OCI-LY1 (cell line): ENCODE measurements at regions not wholly inside any gene's neighbourhood (a gene's known extent, or its start where the extent isn't known, plus 50 kb on each side); places are given as distances from the start of the nearest gene placed in this dataset.

Experiments used
- H2AFZ ChIP-seq: fragments of 200-600 bp; sonication (generic), shearing (Covaris generic); 2 replicates; pipeline ENCODE4 v1.6.0; 2014; ENCODE audit warnings: antibody characterized with exemption, mild to moderate bottlenecking, low read length
- H3F3A ChIP-seq: fragments of 200-600 bp; sonication (generic), shearing (Covaris generic); 2 replicates; pipeline ENCODE4 v1.6.0; 2014; ENCODE audit warnings: mild to moderate bottlenecking, antibody characterized with exemption, low read length, moderate library complexity; ENCODE audit not compliant: insufficient read depth
- H3K27ac ChIP-seq: fragments of 200-600 bp; sonication (generic); 2 replicates; pipeline ENCODE4 v1.5.1; 2014; ENCODE audit warnings: low read length, mixed run types, mild to moderate bottlenecking, low read depth; ENCODE audit not compliant: poor library complexity, severe bottlenecking
- H3K27me3 ChIP-seq: fragments of 200-600 bp; sonication (generic); 2 replicates; pipeline ENCODE4 v1.6.0; 2014; ENCODE audit warnings: antibody characterized with exemption, mild to moderate bottlenecking, low read length, moderate library complexity; ENCODE audit not compliant: insufficient read depth
- H3K36me3 ChIP-seq: fragments of 200-600 bp; sonication (generic); 2 replicates; pipeline ENCODE4 v1.6.1; 2014; ENCODE audit warnings: mild to moderate bottlenecking, antibody characterized with exemption, low read length, moderate library complexity, mixed read lengths; ENCODE audit not compliant: insufficient read depth
- H3K4me1 ChIP-seq: fragments of 200-600 bp; sonication (generic); 2 replicates; pipeline ENCODE4 v1.5.1; 2014; ENCODE audit warnings: mild to moderate bottlenecking, low read length, moderate library complexity; ENCODE audit not compliant: insufficient read depth, severe bottlenecking
- H3K4me2 ChIP-seq: fragments of 200-600 bp; sonication (generic), shearing (Covaris generic); 2 replicates; pipeline ENCODE4 v1.6.1; 2014; ENCODE audit warnings: low read length
- H3K4me3 ChIP-seq: fragments of 200-600 bp; sonication (generic); 2 replicates; pipeline ENCODE4 v1.5.1; 2014; ENCODE audit warnings: low read length, low read depth, mild to moderate bottlenecking, mixed read lengths; ENCODE audit not compliant: poor library complexity, severe bottlenecking
- H3K79me2 ChIP-seq: fragments of 200-600 bp; shearing (Covaris generic); 2 replicates; pipeline ENCODE4 v1.6.1; 2016; ENCODE audit warnings: mixed run types, low read length, mixed read lengths; ENCODE audit not compliant: insufficient read depth
- H3K9ac ChIP-seq: fragments of 200-600 bp; sonication (generic), shearing (Covaris generic); 2 replicates; pipeline ENCODE4 v1.6.1; 2014; ENCODE audit warnings: mild to moderate bottlenecking, low read length, mixed read lengths
- H3K9me2 ChIP-seq: fragments of 200-600 bp; sonication (generic), shearing (Covaris generic); 2 replicates; pipeline ENCODE4 v1.6.1; 2014; ENCODE audit warnings: low read depth, mild to moderate bottlenecking, low read length, mixed read lengths
- H3K9me3 ChIP-seq: fragments of 200-600 bp; shearing (Covaris generic); 2 replicates; pipeline ENCODE4 v1.6.1; 2014; ENCODE audit warnings: low read length, mixed read lengths
- H4K20me1 ChIP-seq: fragments of 200-600 bp; sonication (generic), shearing (Covaris generic); 2 replicates; pipeline ENCODE4 v1.6.0; 2016; ENCODE audit warnings: mild to moderate bottlenecking, low read length; ENCODE audit not compliant: insufficient read depth
- EZH2 ChIP-seq: fragments of 200-600 bp; sonication (generic), shearing (Covaris generic); IDR thresholded peaks from 2 replicates; pipeline ENCODE4 v1.8.0; 2017; ENCODE audit warnings: borderline replicate concordance, mixed run types, mild to moderate bottlenecking, antibody characterized with exemption, low read length, moderate library complexity, mixed read lengths
- TF ChIP-seq, protein P1 (sequence below): fragments of 200-600 bp; sonication (generic), shearing (Covaris generic); IDR thresholded peaks from 2 replicates; pipeline ENCODE4 v1.5.1; 2017; ENCODE audit warnings: mild to moderate bottlenecking, antibody characterized with exemption, low read length, moderate library complexity, mixed read lengths

GRCh38 chr18:22099925-22100324, 69.5 kb upstream of the GATA6 start:
- H3K9ac ChIP-seq: no peak overlapping the region
- H3K4me1 ChIP-seq: no peaks in the 10 kb centered on the region
- H4K20me1 ChIP-seq: no peaks in the 10 kb centered on the region
- no peaks in the 10 kb centered on the region for H3K9me3 ChIP-seq
- H3K4me3 ChIP-seq: no peak overlapping the region
- H3K9me2 ChIP-seq: no peaks in the 10 kb centered on the region
- H2AFZ ChIP-seq: no peak overlapping the region
- TF ChIP-seq, protein P1, sequence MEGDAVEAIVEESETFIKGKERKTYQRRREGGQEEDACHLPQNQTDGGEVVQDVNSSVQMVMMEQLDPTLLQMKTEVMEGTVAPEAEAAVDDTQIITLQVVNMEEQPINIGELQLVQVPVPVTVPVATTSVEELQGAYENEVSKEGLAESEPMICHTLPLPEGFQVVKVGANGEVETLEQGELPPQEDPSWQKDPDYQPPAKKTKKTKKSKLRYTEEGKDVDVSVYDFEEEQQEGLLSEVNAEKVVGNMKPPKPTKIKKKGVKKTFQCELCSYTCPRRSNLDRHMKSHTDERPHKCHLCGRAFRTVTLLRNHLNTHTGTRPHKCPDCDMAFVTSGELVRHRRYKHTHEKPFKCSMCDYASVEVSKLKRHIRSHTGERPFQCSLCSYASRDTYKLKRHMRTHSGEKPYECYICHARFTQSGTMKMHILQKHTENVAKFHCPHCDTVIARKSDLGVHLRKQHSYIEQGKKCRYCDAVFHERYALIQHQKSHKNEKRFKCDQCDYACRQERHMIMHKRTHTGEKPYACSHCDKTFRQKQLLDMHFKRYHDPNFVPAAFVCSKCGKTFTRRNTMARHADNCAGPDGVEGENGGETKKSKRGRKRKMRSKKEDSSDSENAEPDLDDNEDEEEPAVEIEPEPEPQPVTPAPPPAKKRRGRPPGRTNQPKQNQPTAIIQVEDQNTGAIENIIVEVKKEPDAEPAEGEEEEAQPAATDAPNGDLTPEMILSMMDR: no peak
- TF ChIP-seq EZH2: no peak
- H3K27me3 ChIP-seq: no peaks in the 10 kb centered on the region
- H3K79me2 ChIP-seq: no peaks in the 10 kb centered on the region
- H3F3A ChIP-seq: no peaks in the 10 kb centered on the region
- H3K27ac ChIP-seq: no peak overlapping the region
- no peaks in the 10 kb centered on the region for H3K36me3 ChIP-seq
- no peak overlapping the region for H3K4me2 ChIP-seq

DNA sequence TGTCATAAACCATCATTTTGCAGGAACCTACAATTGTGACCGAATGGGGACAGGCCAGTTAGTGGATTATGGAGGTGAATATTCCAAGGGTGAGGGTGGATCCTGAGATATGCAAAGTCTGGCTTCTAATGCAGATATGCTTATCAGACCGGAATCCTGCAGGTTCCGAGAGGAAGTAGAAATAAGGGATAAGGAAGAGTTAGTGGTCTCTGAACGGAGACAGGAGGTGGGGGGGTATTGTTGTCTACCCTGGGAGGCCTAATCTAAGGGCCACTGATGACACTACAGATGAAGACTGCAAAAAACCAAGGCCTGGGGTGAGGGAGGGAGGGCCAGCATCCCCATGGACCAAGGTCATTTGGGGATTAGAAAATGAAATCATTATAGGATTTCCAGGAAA, 67.7 kb upstream of the GATA6 start:
- no peaks in the 10 kb centered on the region for H3K79me2 ChIP-seq
- no peak overlapping the region for H3K4me2 ChIP-seq
- H4K20me1 ChIP-seq: no peaks in the 10 kb centered on the region
- no peak overlapping the region for H3K9ac ChIP-seq
- H3K9me3 ChIP-seq: no peaks in the 10 kb centered on the region
- no peaks in the 10 kb centered on the region for H3K36me3 ChIP-seq
- H3K4me3 ChIP-seq: no peak overlapping the region
- H3F3A ChIP-seq: no peaks in the 10 kb centered on the region
- H3K9me2 ChIP-seq: no peaks in the 10 kb centered on the region
- no peak overlapping the region for H3K27ac ChIP-seq
- H2AFZ ChIP-seq: no peak overlapping the region
- H3K4me1 ChIP-seq: no peaks in the 10 kb centered on the region
- TF ChIP-seq, protein P1: no peak
- TF ChIP-seq EZH2: no peak
- no peaks in the 10 kb centered on the region for H3K27me3 ChIP-seq

DNA sequence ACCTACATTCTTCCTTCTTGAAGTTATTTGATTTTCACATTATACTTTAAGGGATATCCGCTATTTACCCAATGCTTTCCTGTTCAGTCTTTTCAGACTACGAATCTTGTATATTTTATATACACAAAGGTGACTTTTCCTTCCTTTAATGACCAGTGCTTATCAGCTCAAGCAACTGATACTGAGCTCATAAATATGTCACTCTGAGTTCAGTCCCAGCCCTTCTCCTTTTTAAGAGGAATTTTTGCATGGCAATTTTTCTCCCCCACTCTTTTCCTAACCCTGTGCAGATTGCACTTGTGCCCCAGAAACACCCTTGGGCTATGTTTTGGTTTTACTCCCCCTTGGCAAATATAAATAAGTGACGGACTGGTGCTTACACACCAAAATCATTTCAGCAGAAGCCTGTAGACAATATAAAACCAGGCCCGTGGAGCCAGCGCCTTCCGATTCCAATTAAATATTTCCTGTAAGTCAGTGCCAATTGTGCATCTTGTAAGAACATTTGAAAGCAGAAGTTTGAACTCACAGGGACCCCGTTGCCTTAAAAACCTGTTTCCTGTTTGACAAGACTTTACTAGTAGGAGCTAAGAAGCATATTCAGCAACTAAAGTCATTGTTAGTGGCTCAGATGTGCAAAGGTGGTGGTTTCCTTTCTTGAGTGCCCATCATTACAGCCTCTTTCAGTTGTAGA, 66.3 kb upstream of the GATA6 start:
- H2AFZ ChIP-seq: no peak overlapping the region
- H4K20me1 ChIP-seq: no peaks in the 10 kb centered on the region
- TF ChIP-seq EZH2: no peak
- TF ChIP-seq, protein P1: no peak
- no peak overlapping the region for H3K9ac ChIP-seq
- H3K36me3 ChIP-seq: no peaks in the 10 kb centered on the region
- no peaks in the 10 kb centered on the region for H3K4me1 ChIP-seq
- H3K27ac ChIP-seq: no peak overlapping the region
- no peaks in the 10 kb centered on the region for H3K79me2 ChIP-seq
- H3K4me2 ChIP-seq: no peak overlapping the region
- H3K27me3 ChIP-seq: no peaks in the 10 kb centered on the region
- H3K4me3 ChIP-seq: no peak overlapping the region
- H3K9me3 ChIP-seq: no peaks in the 10 kb centered on the region
- H3K9me2 ChIP-seq: no peaks in the 10 kb centered on the region
- no peaks in the 10 kb centered on the region for H3F3A ChIP-seq
